Stimulated activated CD8-positive, alpha-beta memory T cell treated with anti-CD3 and anti-CD28 coated beads, Interleukin-2, amount 100 ng/mL, for 1 hour (primary cell): ENCODE measurements at regions not wholly inside any gene's neighbourhood (a gene's known extent, or its start where the extent isn't known, plus 50 kb on each side); places are given as distances from the start of the nearest gene placed in this dataset.
"Not testable (repeated sequence)": the region's sequence is repeated elsewhere in the genome, so short reads cannot be mapped to it uniquely, and the experiment has no call there.

Experiments used
- DNase-seq, 2 donors: peaks; one replicate each; pipeline ENCODE4 v3.0.0-alpha.2; 2020; ENCODE audit warnings: low read depth in 2 of 2

DNA sequence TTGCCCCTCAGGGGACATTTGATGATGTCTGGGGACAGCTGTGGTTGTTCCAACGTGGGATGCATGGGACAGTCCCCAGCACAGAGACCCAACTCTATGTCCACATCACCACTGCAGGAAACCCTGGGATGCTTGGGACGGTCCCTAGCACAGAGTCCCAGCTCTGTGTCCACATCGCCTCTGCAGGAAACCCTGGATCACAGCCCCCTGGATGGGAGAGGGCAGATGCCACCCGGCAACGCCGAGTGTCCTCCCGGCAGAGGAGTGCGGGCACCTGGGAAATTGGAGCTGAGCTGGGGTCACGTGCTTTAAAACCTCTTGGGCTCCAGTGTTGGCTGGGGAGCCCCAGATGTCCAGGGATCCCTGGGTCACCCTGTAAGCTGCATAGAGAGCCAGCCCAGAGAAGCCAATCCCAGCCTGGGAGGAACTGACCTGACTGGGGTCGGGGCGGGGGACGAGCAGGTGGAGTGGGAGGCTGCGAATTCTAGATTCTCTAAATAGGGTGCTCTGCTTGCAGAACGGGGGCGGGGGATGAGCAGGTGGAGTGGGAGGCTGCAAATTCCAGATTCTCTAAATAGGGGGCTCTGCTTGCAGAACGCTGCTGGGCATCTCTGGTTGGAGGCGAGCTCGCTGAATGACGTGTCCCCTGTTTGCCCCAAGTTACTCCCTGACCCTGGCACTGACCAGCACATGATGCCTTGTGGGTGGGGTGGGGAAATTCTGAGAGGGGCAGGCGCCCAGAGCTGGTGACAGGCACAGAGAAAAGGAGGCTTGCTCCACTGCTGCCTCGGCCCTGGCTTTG, 1197.8 kb downstream of the BRD1 start:
- DNase-seq = no peak

DNA sequence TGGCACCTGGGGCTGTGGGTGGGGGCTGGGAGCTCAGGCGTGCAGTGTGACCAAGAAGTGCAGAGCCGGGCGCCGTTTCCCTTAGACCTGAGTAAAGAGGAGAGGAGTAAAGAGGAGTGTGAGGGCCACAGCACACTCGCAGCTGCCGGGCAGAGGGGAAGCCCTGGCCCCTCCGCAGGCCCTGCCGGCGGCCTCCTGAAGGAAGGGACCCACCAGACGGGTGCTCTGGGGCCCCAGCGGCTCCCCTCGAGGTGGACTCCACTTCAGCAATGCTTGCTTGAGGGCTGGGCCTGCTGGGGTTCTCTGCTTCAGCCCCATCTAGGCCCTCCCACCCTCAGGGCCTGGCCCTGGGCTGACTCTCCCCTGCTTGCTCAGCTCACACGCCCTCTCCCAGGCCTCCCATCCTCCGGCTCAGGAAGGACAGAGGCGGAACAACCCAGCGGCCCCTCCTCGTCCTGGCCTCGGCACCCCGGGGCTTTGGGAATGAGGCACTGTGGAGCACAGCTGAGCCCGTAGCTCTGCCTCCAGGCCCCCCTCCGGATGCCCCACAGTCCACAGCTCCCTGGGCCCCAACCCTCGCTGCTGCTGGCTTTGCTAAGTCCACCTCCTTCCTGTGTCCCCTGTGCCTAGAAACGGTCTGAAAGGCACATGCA, 1198.7 kb downstream of the BRD1 start:
- no peak for DNase-seq

DNA sequence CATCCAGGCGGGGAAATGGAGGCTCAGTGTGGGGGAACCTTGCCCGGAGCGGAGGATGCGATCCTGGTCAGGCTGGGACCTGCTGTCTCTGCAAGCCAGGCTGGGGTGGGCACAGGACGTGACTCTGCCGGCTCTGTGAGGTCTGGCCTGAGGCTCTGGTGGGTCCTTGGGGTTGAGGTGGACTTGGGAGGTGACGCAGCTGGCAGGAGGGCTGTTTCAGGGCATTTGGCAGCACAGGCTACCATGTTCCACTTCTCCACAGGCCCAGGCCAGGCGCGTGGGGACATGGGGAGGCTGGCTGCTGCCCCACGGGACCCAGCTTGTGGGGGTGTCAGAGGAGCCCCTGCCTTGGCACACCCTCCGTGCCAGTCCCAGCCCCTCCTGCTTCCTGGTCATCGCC, 1199.7 kb downstream of the BRD1 start:
- no peak for DNase-seq

DNA sequence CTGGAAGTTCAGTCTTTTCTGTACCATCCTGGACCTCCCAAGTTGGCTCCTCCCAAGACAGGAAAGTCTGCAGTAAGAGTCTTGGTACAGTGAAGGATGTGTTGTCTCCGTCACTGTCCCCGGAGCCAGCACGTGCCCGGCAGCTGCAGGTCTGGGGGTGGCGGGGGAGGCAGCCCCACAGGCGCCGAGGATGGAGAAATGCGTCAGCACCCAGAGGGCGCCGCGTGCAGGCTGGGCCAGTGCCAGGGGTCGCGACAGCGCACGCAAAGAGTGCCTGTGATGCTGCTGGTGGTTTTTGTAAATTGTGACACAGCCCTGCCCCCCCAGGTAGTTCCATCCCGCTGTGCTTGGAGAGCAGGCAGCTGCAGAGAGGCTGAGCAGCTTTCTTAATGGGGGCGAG, 1200.5 kb downstream of the BRD1 start:
- no peak for DNase-seq

DNA sequence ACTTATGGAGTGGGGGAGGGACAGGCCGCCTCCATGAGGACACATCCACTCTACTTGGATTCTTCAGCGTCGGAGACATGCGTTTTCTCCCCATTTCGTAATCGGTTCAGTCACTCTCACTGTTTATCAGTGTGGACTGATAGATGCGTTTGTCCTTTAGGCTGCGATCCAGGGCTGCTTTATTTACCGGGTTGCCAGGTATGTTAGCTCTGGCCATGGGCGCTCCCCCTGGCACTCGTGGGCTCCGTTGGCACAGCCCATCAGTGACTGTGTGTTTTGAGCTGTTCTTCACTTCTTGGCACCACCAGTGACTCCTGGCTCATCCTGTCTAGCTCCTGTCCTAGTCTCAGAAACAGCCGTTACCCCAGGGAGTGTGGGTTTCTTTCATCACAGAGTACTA, 1203.3 kb downstream of the BRD1 start:
- DNase-seq = no peak

DNA sequence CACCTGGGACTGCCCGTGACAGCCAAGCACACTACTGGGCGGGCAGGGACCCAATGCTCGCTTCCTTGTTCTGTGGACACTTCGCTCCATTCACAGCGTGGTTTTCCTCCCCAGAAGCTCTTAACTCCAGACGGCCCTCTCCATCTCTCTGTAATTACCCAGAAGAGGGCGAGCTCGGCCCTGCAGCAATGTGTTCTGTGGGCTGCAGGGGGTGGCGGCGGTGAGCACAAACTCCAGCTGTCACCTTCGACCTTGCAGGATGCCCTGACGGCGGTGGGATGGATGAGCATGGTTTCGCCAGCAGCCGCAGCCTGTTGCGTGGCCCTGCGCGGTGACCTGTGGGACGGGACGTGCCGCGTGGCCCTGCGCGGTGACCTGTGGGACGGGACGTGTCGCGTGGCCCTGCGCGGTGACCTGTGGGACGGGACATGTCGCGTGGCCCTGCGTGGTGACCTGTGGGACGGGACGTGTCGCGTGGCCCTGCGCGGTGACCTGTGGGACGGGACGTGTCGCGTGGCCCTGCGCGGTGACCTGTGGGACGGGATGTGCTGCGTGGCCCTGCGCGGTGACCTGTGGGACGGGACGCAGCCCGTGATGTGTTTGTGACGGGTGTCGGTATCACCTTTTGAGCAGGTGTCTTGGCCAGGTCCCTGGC, 1204.7 kb downstream of the BRD1 start:
- no peak for DNase-seq

DNA sequence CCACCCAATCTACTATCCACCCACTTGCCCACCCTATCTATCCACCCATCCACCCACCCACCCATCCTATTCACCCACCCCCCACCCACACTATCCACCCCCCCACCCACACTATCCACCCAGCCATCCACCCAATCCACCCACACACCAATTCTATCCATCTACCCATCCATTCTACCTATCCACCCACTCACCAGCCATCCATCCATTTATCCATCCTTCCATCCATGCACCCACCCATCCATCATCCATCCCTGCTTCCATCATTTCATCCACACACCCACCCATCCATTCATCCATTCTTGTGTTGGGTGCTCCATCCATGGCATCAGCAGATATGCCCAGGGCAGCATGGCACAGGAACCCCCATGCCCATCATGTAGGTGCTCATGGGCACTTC, 1206.6 kb downstream of the BRD1 start:
- no peak for DNase-seq

DNA sequence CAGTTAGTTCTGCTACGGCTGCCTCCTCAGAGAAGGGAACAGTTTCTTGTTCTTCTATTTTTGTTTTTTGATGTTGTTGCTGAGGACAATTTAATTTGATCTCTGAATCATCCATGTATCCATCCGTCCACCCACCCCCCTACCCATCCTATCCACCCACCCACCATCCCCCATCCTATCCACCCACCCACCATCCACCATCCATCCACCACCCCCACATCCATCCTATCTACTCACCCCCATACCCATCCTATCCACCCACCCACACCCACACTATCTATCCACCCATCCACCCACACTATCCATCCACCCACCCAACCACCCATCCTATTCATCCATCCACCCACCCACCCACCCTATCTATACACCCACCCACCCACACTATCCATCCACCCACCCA, 1207.2 kb downstream of the BRD1 start:
- not testable (repeated sequence) for DNase-seq

DNA sequence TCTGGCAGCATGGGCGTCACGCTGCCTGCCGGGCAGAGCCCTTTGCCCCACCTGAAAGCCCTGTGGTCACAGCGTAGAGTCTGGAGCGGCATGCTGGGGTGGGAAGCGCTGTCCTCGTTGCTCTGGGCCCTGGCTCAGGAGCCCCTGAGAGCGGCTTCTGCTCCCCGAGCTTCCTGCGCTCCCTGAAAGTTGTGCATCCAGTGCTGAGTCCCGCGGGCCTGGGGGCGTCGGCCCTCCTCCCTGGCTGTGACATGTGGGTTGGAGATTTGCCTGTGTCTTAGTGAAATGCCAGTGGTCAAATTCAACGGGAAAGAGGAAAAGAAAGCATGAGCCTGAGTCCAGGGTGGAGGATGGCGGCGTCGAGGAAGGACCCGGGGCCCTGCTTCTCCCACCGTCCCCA, 1208.0 kb downstream of the BRD1 start:
- no peak for DNase-seq

DNA sequence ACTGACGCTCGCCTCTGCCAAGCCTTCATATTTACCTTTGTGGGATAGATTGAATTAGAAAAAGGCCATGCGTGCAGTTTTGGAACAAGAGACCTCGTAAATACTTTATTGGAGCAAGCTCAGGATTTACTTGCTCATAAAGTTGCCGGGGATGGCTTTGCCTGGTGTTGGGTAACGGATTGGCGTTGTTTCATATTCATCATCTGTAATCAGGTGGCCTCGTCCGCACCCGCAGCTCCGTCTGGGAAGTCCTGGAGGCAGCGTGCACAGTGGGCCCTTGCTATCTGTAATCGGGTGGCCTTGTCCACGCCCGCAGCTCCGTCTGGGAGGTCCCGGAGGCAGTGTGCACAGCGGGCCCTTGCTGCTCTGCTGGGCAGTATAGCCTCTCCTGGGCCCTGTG, 1209.3 kb downstream of the BRD1 start:
- no peak for DNase-seq

DNA sequence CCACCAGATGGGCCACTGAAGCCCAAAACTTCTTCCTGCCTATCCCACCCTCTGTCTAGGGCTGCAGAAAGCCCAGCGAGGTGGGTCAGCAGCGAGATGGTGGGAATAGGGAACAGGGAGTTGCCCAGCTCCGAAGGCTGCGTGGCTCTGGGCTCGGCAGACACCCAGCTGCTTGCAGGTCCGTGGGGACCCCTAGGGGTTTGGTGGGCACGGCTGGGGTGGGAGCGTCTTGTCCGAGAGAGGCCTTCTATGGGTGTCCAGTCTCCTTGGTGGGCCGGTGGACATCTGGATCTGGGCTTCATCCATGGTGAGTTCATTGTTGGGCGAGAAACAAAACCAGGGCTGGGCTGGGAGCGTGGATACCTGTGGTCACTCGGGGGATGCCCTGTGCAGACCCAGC, 1211.0 kb downstream of the BRD1 start:
- no peak for DNase-seq

DNA sequence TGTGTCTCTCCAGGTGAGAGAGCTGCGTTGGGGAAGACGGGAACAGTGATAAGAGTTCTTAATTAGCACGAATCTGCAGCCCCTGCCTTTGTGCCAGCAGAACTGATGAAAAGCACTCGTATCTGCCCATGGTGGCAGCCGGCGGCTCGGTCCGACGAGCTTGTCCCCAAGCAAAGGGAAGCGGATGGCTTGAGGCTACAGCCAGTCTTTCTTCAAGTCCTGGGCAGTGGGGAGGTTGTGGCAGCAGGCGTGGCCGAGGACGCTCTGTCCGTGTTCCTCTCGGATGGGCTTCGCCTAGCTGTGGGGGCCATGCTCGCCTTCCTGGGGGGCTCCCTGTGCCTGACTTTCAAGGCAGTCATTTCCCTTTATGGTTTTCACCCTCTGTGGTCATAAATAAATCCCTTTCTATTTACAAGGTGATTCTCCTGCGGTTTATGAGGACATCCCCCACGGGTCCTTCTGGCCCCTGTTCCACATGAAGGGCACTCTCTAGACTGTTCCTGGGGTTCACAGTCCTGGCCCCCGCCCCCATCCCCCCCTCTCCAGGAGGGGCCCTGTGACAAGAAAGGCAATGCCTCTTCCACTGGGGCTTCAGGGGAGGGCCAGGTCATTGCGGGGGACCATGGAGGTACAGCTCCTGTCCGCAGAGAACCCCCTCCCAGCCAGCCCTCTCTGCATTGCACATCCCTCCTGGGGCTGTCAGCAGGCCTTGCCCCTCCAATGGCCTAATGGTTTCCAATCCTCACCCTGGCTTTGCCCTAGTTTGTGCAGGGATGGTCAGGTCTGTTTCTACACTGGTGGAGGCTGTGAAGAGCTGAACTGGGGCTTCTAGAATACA, 1212.3 kb downstream of the BRD1 start:
- no peak for DNase-seq

DNA sequence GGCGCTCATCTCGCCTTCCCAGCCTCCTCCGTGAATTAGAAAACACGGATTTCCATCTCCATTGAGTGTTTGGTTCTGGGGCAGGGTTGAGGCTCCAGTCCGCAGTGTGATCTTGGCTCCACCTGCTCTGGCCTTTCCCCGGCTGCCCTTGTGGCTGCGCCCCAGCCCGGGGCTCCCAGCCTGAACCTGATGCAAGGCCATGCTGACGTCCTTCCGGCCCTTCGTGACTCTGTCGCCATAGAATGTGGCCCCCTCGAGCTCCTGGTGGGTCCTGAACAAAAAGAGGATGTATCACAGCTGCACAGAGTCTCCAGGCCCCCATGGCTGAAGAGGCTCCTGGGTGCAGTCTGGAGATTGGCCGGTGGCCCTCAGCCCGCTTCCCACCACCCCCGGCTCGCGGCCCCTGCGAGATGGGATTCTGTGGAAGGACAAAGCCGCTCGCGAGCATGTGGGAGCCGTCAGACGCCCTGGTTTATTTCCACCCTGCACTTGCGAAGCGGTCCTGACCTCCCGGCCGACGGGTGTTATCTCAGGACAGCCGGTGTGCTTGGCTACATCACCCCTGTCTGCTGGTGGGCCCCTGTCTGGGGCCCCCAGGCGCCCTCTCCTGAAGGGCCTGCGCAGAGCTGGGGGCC, 1214.0 kb downstream of the BRD1 start:
- no peak for DNase-seq

DNA sequence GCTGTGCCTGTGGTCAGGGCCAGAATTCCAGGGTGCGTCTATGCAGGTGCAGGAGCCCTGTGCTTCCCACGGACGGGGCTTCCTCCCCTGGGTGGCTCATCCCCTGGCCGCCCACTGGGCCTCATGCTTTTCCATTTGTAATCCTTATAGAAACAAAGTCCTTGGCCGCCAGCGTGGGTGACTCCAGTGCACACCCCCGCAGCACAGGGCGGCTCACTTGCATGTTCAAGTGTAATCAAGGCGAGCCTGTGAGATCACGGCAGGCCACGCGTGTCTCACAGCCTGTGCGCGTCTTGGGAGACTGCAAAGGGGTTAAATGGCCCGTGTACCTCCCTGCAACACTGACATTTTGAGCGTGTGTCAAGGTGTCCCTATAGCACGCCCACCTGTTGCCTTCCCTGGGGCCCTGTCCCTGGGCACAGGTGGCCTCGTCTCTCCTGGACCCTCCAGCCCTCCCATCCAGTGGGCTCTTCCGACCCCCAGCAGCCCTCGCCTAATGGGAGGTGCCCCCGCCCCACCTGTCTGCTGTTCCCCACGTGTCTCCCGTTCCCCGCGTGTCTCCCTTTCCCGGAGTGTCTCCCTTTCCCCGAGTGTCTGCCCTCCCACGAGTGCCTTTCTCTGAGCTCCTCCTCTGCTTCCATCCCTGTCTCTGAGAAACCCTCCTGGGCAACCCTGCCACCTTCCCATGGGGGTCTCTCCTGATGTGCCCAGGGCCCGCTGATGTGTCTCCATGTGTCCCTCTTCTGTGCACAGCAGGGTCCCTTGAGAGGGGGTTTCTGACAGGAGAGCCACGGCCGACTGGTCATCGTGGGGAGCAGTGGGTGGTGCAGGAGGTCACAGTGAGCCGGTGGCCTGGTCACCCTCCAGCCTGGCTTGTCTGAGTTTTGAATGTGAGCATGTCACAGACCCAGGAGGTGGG, 1215.3 kb downstream of the BRD1 start:
- DNase-seq = no peak

DNA sequence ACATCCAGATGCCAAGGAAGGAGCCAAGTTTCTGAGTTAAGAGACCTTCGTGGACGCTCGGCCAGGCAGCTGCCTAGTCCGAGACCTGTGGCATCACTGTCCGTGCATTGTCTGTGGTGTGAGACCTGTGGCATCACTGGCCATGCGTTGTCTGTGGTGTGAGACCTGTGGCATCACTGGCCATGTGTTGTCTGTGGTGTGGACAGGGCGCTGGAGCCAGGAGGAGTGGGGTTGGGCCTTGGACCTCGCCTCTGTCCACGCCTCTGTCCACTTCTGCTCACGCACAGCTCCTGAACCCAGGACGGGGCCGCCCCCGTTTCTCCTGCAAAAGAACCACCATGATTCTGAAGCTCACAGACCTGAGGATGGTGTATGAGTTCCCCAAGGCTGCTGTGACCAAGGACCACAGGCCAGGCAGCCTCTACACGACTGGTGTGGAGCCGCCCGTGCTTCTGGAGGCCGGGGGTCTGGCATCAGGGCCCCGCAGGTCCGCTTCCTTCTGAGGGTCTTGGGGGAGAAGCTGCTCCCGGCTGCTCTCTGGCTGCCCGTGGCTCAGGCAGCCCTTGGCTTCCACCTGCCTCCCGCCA, 1218.3 kb downstream of the BRD1 start:
- DNase-seq = no peak

DNA sequence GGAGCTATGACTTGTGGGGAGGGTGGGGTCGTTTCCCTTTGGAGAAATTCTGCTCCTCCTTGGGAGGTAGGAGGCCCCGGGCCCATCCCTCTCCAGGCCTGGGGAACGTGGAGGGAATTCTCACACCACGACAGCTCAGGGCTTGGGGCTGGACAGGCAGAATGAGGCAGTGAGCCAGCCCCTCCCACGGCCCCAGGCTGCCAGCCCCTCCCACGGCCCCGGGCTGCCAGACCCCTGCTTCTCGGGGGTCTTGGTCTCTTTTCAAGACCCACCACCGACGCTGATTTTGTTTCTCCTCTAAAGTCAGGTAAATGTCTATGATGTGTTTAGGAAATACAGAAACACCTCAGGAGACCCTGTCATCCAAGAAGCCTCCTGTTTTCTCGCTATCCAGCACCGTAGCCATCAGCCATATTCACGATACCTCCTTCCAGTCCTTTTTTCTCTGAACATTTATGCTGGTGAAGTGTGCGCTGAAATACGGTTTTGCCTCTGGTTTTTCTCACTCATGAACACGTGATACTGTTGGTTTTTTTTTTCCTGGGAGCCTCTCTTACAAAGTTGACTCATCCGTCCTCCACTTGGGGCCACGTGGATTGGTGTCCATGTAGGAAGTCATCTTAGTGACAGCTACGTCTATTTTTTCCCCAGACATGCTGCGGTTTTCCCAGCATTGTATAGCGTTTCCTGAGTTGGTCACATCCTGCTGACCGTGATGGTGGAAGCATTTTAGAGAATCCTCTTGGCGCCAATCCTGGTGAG, 1219.6 kb downstream of the BRD1 start:
- DNase-seq = no peak

DNA sequence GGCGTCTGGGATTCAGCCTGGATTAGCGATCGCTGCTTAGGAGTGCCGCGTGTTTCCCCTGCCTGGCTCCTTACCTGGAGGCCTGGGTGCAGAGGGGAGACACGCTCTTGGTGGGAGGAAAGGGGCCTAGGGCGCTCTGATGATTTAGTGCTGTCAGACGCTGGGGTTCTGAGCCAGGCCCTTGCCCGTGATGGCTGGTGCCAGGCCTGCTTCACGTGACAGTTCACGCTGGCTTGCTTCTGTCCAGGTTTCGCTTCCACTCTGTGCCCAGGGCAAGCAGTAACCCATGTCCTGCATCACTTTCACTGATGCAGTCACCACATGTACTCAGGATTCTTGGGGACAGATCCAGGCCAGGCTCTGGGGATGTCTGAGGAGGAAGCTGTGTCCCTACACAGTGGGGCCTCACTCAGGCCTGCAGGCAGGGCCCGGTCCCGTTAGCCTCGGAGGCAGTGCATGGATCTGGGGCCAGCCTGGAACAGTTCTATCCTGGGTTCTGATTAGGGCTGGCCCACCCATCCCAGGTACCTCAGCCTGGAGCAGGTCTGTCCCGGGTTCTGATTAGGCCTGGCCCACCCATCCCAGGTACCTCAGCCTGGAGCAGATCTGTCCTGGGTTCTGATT, 1220.9 kb downstream of the BRD1 start:
- no peak for DNase-seq

DNA sequence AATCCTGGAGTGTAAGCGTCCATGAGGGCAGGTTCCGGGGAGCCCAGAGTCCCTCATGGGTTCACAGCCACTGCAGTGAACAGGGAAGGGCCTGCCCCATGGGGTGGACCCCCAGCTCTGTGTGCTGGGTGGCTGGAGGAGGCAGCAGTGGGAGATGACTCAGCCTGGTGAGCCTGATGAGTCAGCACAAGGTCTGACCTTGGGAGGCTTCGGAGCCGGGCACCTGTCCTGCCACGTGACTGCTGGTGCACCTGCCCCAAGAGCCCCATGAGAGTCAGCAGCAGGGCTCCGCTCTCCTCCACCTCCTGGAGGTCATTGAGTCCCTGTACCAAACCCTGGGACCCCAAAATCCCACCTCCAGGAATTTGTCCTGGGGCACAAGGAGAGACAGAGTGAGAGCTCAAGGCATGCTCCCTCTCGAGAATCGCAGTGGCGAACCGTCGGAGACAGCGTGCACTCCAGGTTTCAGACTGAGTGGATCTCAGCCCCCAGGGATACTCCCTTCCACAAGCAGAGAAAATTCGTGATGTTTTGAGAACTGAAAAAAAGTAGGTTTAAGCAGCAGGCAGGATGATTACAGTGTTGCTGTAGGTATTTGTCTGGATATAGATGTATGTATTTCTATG, 1221.7 kb downstream of the BRD1 start:
- DNase-seq = no peak

DNA sequence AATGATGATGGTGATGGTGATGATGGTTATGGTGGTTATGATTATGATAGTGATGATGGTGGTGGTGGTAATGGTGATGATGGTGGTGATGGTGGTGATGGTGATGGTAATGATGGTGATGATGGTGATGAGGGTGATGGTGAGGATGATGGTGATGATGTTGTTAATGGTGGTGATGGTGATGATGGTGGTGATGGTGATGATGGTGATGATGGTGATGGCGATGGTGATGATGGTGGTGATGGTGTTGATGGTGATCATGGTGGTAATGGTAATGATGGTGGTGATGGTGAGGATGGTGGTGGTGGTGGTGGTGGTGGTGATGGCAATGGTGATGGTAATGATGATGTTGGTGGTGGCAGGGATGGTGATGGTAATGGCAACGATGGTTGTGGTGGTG, 1222.5 kb downstream of the BRD1 start:
- no peak for DNase-seq
